Naive thymus-derived CD8-positive, alpha-beta T cell (primary cell): ENCODE measurements at regions not wholly inside any gene's neighbourhood (a gene's known extent, or its start where the extent isn't known, plus 50 kb on each side); places are given as distances from the start of the nearest gene placed in this dataset.

Experiments
- ATAC-seq, 2 donors: fragments of 150-1000 bp; cut with Tn5 transposase in 1 of 2; sonication (Bioruptor Pico), chemical (Tn5 transposase) in 1 of 2; 1 replicate in 1 of 2; 2 replicates in 1 of 2; pipeline ENCODE4 v1.10.0; 2021; ENCODE audit warnings: mild to moderate bottlenecking in 2 of 2, moderate library complexity in 2 of 2
- POLR2A ChIA-PET: fragments of 350-600 bp; sonication (Branson Sonifier 250); formaldehyde crosslinking; loops from one replicate; lab custom pipeline; 2021; ENCODE audit warnings: antibody characterized with exemption; lab: Charles Lee
- DNase-seq, 10 donors: peaks; one replicate each; pipeline versions ENCODE4 v3.0.0 to v3.0.0-alpha.2; 2020 to 2022
- H3K27ac Mint-ChIP-seq, 10 donors: one replicate each; pipeline ENCODE4 v1.8.0; 2020 to 2022; ENCODE audit warnings: mild to moderate bottlenecking in 10 of 10, mixed read lengths in 10 of 10, moderate library complexity in 4 of 10, inconsistent platforms in 1 of 10
- H3K27me3 Mint-ChIP-seq, 5 donors: one replicate each; pipeline ENCODE4 v1.8.0; 2021 to 2022; ENCODE audit warnings: mixed read lengths in 5 of 5
- H3K36me3 Mint-ChIP-seq, 3 donors: one replicate each; pipeline ENCODE4 v1.8.0; 2020 to 2022; ENCODE audit warnings: mixed read lengths in 3 of 3, mild to moderate bottlenecking in 2 of 3, inconsistent platforms in 1 of 3
- H3K4me1 Mint-ChIP-seq, 4 donors: one replicate each; pipeline ENCODE4 v1.8.0; 2021 to 2022; ENCODE audit warnings: mixed read lengths in 4 of 4
- H3K4me3 Mint-ChIP-seq, 10 donors: one replicate each; pipeline ENCODE4 v1.8.0; 2020 to 2022; ENCODE audit warnings: mild to moderate bottlenecking in 10 of 10, mixed read lengths in 10 of 10, moderate library complexity in 6 of 10, inconsistent platforms in 1 of 10
- H3K9me3 Mint-ChIP-seq, 9 donors: one replicate each; pipeline ENCODE4 v1.8.0; 2020 to 2022; ENCODE audit warnings: mixed read lengths in 9 of 9, mild to moderate bottlenecking in 3 of 9, inconsistent platforms in 1 of 9, moderate library complexity in 1 of 9

DNA sequence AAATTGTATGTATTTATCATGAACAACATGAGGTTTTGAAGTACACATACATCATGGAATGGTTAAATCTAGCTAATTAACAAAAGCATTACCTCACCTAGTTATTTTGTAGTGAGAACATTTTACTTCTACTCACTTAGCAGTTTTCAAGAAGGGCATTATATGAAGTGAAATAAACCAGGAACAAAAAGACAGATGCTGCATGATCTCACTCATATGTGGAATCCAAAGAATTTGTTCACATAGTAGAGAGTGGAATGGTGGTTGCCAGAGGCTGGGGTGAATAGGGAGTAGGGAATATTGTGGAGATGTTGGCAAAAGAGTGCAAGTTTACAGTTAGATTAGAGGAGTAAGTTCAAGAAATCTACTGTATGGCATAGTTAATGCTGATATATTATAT, 292.0 kb downstream of the ASXL3 start:
- Mint-ChIP-seq H3K4me1 (no peaks in the 10 kb centered on the region), H3K9me3 (peaks cover 0 to 26% (median 4%) of the 10 kb centered on the region in 9 donors), H3K4me3 (no peak overlapping the region), H3K36me3 (no peaks in the 10 kb centered on the region), H3K27ac (no peak overlapping the region), H3K27me3 (no peaks in the 10 kb centered on the region)
- DNase-seq (no peak), ATAC-seq (no peak)
- POLR2A ChIA-PET = no interaction called here

- Mint-ChIP-seq H3K4me3 (no peak overlapping the region), H3K27me3 (no peaks in the 10 kb centered on the region), H3K27ac (no peak overlapping the region), H3K4me1 (no peaks in the 10 kb centered on the region), H3K9me3 (peaks cover 0 to 21% (median 9%) of the 10 kb centered on the region in 9 donors), H3K36me3 (peaks cover 0 to 10% (median 0%) of the 10 kb centered on the region in 3 donors)
- no peak for ATAC-seq
- DNase-seq = no peak
- POLR2A ChIA-PET = no interaction called here
These were observed 288.4 kb downstream of the ASXL3 start for GRCh38 chr18:33866386-33866785.

GRCh38 chr18:33863912-33864311, 285.9 kb downstream of the ASXL3 start:
- POLR2A ChIA-PET = no interaction called here
- Mint-ChIP-seq H3K27ac (no peak overlapping the region), H3K4me3 (no peak overlapping the region), H3K4me1 (no peaks in the 10 kb centered on the region), H3K9me3 (peaks cover 0 to 21% (median 9%) of the 10 kb centered on the region in 9 donors), H3K36me3 (peaks cover 0 to 10% (median 0%) of the 10 kb centered on the region in 3 donors), H3K27me3 (no peaks in the 10 kb centered on the region)
- ATAC-seq = no peak
- DNase-seq = no peak

DNA sequence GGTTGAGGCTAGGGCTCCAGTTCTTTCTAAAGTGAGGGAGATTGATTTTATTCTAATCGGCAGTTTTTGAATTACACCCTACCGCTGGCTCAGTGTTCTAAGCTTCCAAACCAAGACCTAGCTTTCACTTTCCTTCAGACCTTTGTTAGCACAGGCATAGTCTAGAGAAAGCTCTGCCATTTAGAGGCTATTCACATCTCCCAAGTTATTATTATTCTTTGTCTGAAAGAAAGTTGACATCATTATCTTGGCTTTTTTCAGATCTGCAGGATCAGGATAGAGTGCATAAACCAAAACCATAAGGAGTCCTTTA, 276.8 kb downstream of the ASXL3 start:
- Mint-ChIP-seq H3K36me3 (no peaks in the 10 kb centered on the region), H3K4me1 (no peaks in the 10 kb centered on the region), H3K9me3 (peaks cover 0 to 4% (median 0%) of the 10 kb centered on the region in 9 donors), H3K27ac (no peak overlapping the region), H3K4me3 (no peak overlapping the region), H3K27me3 (no peaks in the 10 kb centered on the region)
- DNase-seq (no peak), ATAC-seq (no peak)
- POLR2A ChIA-PET = no interaction called here

DNA sequence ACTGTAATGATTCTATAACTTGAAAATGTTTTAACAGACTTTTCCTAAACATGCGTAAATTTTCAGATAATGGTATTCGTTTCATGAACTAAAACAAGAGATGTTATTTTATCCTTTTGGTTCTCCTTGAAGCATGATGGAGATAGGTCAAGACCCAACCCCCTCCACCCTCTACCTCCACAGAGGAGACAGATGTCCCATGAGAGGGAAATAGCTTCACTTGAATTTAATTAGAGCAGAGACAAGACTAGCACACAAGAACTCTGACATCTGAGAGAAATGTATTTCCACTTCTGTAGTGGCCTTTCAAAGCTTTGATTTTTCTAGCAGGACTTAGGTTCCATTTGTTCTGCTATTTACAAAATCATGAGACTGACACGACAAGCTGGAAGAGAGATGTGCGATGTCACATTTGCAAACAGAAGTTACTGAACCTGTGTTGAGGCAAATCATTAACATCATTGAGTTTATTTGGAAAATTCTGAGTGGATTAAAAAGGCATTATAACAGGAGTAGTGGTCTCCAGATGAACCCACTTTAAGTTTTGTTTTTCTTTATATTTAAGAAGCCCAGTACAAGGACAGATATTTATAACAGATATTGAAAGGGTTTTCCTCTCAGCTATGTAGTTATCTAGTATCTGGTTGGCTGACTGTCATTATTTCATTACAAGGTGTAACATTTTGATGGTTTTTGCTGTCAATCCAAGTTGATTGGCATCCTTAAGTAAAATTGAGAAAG, 276.2 kb downstream of the ASXL3 start:
- H3K27me3 Mint-ChIP-seq = no peaks in the 10 kb centered on the region
- H3K27ac Mint-ChIP-seq = no peak overlapping the region
- H3K9me3 Mint-ChIP-seq = peaks cover 0 to 4% (median 0%) of the 10 kb centered on the region in 9 donors
- ATAC-seq = no peak
- no peaks in the 10 kb centered on the region for H3K36me3 Mint-ChIP-seq
- no peaks in the 10 kb centered on the region for H3K4me1 Mint-ChIP-seq
- POLR2A ChIA-PET = no interaction called here
- no peak for DNase-seq
- H3K4me3 Mint-ChIP-seq = no peak overlapping the region

DNA sequence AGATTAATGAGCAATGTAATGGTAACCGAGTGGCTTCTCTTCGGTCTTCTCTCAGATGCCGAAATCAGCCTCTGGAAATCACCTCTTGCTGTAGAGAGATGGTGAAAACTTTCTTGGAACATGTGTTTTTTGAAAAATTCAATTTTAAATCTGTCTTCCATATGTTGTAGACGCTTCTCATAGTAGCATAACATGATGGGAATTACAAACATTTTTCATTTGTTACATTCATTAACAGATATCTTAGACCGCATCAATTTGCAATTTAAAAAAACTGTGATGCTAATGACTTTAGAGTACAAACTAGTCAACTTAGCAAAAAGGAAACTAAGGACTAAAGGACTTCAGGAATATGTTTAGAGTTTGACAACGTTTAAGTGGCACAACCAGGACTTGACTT, 275.2 kb downstream of the ASXL3 start:
- no peaks in the 10 kb centered on the region for H3K4me1 Mint-ChIP-seq
- DNase-seq (no peak), ATAC-seq (no peak)
- no peak overlapping the region for H3K27ac Mint-ChIP-seq
- H3K27me3 Mint-ChIP-seq = no peaks in the 10 kb centered on the region
- no peak overlapping the region for H3K4me3 Mint-ChIP-seq
- no peaks in the 10 kb centered on the region for H3K36me3 Mint-ChIP-seq
- POLR2A ChIA-PET = no interaction called here
- peaks cover 0 to 3% (median 0%) of the 10 kb centered on the region in 9 donors for H3K9me3 Mint-ChIP-seq

- H3K27ac Mint-ChIP-seq = no peak overlapping the region
- peaks cover 0 to 8% (median 4%) of the 10 kb centered on the region in 9 donors for H3K9me3 Mint-ChIP-seq
- H3K36me3 Mint-ChIP-seq = no peaks in the 10 kb centered on the region
- POLR2A ChIA-PET = no interaction called here
- no peak for DNase-seq
- no peaks in the 10 kb centered on the region for H3K27me3 Mint-ChIP-seq
- no peak for ATAC-seq
- no peaks in the 10 kb centered on the region for H3K4me1 Mint-ChIP-seq
- no peak overlapping the region for H3K4me3 Mint-ChIP-seq
These were observed 273.6 kb downstream of the ASXL3 start for GRCh38 chr18:33851546-33852078.

GRCh38 chr18:33849731-33850130, 271.7 kb downstream of the ASXL3 start:
- H3K9me3 Mint-ChIP-seq = peaks cover 0 to 18% (median 4%) of the 10 kb centered on the region in 9 donors
- H3K4me3 Mint-ChIP-seq = no peak overlapping the region
- H3K36me3 Mint-ChIP-seq = no peaks in the 10 kb centered on the region
- DNase-seq (no peak), ATAC-seq (no peak)
- no peak overlapping the region for H3K27ac Mint-ChIP-seq
- no peaks in the 10 kb centered on the region for H3K4me1 Mint-ChIP-seq
- POLR2A ChIA-PET = no interaction called here
- H3K27me3 Mint-ChIP-seq = no peaks in the 10 kb centered on the region

GRCh38 chr18:33844232-33844631, 266.2 kb downstream of the ASXL3 start:
- Mint-ChIP-seq H3K27ac (no peak overlapping the region), H3K9me3 (peaks cover 0 to 18% (median 4%) of the 10 kb centered on the region in 9 donors), H3K4me1 (no peaks in the 10 kb centered on the region), H3K4me3 (no peak overlapping the region), H3K27me3 (no peaks in the 10 kb centered on the region), H3K36me3 (no peaks in the 10 kb centered on the region)
- POLR2A ChIA-PET = no interaction called here
- DNase-seq (no peak), ATAC-seq (no peak)

DNA sequence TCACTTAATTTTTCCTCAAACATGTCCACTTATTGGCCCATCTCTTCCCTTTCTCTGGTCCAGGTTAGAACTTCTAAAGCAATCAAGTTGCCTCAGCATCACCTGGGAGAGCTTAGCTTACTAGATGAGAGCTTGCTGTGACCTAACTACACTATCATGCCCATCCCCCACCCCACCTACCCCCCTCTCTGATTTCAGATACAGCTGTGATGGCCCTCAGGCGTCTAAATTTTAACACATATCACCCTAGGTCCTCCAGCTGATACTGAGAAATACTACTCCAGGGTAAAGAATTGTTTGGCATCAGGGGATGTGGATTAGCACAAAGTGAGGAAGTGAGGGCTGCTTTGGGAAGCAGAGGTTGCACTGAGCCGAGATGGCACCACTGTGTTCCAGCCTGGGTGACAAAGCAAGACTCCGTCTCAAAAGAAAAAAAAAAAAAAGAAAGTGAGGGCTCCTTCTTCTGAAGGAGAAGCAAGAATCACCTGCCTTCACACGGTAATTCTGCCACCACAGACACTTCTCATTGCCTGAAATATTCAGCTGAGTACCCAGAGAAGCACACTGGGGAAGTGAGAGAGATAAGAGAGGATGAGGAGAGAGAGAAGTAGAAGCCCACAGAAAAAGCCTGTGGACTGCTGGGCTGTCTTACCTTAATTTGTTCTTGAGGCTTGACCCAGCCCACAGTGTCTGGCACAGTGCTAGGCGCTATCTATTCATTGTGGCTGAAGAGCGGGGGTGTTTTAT, 263.4 kb downstream of the ASXL3 start:
- ATAC-seq (no peak), DNase-seq (no peak)
- Mint-ChIP-seq H3K36me3 (no peaks in the 10 kb centered on the region), H3K27ac (no peak overlapping the region), H3K4me1 (no peaks in the 10 kb centered on the region), H3K4me3 (no peak overlapping the region), H3K9me3 (peaks cover 0 to 12% (median 4%) of the 10 kb centered on the region in 9 donors), H3K27me3 (no peaks in the 10 kb centered on the region)
- POLR2A ChIA-PET = no interaction called here

GRCh38 chr18:33840212-33840593, 262.2 kb downstream of the ASXL3 start:
- H3K36me3 Mint-ChIP-seq = no peaks in the 10 kb centered on the region
- H3K27ac Mint-ChIP-seq = no peak overlapping the region
- ATAC-seq (no peak), DNase-seq (no peak)
- no peak overlapping the region for H3K4me3 Mint-ChIP-seq
- POLR2A ChIA-PET = no interaction called here
- no peaks in the 10 kb centered on the region for H3K4me1 Mint-ChIP-seq
- H3K9me3 Mint-ChIP-seq = peaks cover 0 to 14% (median 6%) of the 10 kb centered on the region in 9 donors
- H3K27me3 Mint-ChIP-seq = no peaks in the 10 kb centered on the region

DNA sequence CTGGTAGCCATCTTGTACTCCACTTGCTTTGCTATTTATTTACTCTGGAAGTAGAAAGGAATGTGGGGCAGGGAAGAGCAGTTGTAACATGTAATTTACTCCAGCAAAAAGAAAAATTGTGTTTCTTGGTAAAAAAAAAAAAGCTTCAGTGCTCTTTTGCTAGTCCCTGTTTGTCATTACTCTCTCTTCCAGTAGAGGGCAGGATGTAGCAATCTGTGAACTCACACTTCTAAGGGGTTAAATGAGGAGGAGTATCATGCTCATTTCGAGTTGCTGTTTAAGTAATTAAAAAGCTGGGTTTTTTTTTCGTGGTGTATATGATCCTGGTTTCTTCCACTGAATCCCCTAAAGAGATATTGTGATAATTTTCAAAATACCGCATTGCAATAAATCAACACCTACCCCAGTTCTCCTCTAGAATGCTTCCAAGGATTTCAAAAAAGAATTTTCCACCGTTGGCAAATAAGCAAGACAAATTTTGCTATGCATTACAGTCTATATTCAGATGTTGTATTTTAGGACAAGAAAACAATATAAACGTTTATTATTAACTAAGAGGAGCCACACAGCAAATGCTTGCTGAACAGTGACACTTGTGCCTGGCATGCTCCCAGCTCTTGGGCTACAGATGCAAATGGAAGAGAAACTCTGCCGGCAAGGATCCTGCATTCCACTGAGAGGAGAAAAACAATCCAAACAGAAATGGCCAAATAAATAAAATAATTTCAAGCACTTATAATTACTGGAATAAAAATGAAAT, 261.6 kb downstream of the ASXL3 start:
- Mint-ChIP-seq H3K27ac (no peak overlapping the region), H3K27me3 (no peaks in the 10 kb centered on the region), H3K4me3 (no peak overlapping the region), H3K9me3 (peaks cover 0 to 14% (median 6%) of the 10 kb centered on the region in 9 donors), H3K36me3 (no peaks in the 10 kb centered on the region), H3K4me1 (no peaks in the 10 kb centered on the region)
- DNase-seq = no peak
- POLR2A ChIA-PET = no interaction called here
- ATAC-seq = no peak

DNA sequence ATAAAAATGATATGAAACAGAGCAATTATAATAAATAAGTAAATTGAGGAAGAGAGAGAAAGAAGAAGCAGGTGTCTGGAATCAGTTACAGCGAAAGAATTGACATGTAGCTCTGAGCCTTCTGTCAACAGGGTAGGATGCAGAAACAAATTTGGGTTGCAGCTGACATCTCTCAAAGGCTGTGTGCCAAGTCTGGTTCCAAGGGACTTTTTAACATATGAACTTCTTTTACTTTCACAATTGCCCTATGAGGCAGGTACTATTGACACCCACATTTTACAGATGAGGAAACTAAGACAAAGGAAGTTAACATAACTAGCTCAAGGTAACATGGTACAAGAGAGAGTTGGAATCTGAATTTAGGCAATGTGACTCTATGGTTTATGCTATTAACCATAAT, 260.0 kb downstream of the ASXL3 start:
- no peaks in the 10 kb centered on the region for H3K27me3 Mint-ChIP-seq

More for the DNA sequence above, 260.0 kb downstream of the ASXL3 start:
- DNase-seq (no peak), ATAC-seq (no peak)
- Mint-ChIP-seq H3K4me1 (no peaks in the 10 kb centered on the region), H3K27ac (no peak overlapping the region), H3K36me3 (no peaks in the 10 kb centered on the region), H3K9me3 (peaks cover 0 to 22% (median 7%) of the 10 kb centered on the region in 9 donors), H3K4me3 (no peak overlapping the region)
- POLR2A ChIA-PET = no interaction called here
